ENCODE measurements at regions not wholly inside any gene's neighbourhood (a gene's known extent, or its start where the extent isn't known, plus 50 kb on each side); places are given as distances from the start of the nearest gene placed in this dataset.

GRCh38 chr2:193796847-193797246 is 1602.1 kb upstream of the TMEFF2 start (continued):
- TF ChIP-seq TCF7L2 (IDR thresholded peaks at IDR 0.05; ENCODE audit: borderline replicate concordance, extremely low read depth, insufficient read depth, insufficient read length), result no peak

GRCh38 chr2:193793914-193794313 is 1599.2 kb upstream of the TMEFF2 start:
- intact Hi-C loops (cut with micrococcal nuclease), result no loop called here
- CTCF ChIA-PET, result no interaction called here

GRCh38 chr2:193783681-193784080 is 1588.9 kb upstream of the TMEFF2 start:
- Histone ChIP-seq H3K9me2 (ENCODE audit: insufficient read depth) (no peaks in the 10 kb centered on the region), H3K4me1 (ENCODE audit: control insufficient read depth in 1 of 2, insufficient read depth in 2 of 2, low read length in 2 of 2) (no peaks in the 10 kb centered on the region), H4K20me1 (ENCODE audit: insufficient read depth) (no peaks in the 10 kb centered on the region), H3K9me3 (ENCODE audit: control insufficient read depth in 1 of 2, insufficient read depth in 1 of 2, low read depth in 1 of 2, low read length in 2 of 2) (no peaks in the 10 kb centered on the region; a peak in 1 of 4 replicates), H3K79me2 (ENCODE audit: insufficient read depth, low read length) (no peaks in the 10 kb centered on the region), H3K36me3 (ENCODE audit: control insufficient read depth in 1 of 2, insufficient read depth in 2 of 2, low read length in 2 of 2) (no peaks in the 10 kb centered on the region), H2AFZ (ENCODE audit: low read depth, low read length, poor library complexity, severe bottlenecking) (peak overlapping the region; percentile 2), H3K4me2 (ENCODE audit: low read length) (no peak overlapping the region), H3K27ac (ENCODE audit: low read depth, low read length) (no peak overlapping the region), H3K27me3 (ENCODE audit: insufficient read depth, low read length) (no peaks in the 10 kb centered on the region), H3K9ac (ENCODE audit: low read length) (no peak overlapping the region), H3K4me3 (replicated peaks in 1 of 2; ENCODE audit: low read depth in 1 of 2, low read length in 2 of 2) (no peak overlapping the region)
- TF ChIP-seq SIN3A (IDR thresholded peaks at IDR 0.05; ENCODE audit: low read depth) (no peak), POLR2A (IDR thresholded peaks at IDR 0.05; ENCODE audit: borderline replicate concordance, extremely low read depth, insufficient read depth, insufficient read length) (no peak), CBX3 (IDR thresholded peaks at IDR 0.05; ENCODE audit: low read depth) (no peak), CEBPB (IDR thresholded peaks at IDR 0.05; ENCODE audit: low read depth) (no peak), EZH2 (IDR thresholded peaks at IDR 0.05) (no peak), FOSL1 (IDR thresholded peaks at IDR 0.05; ENCODE audit: low read depth) (no peak), POLR2AphosphoS5 (IDR thresholded peaks at IDR 0.05; ENCODE audit: low read depth, low read length) (no peak), ATF3 (IDR thresholded peaks at IDR 0.05) (no peak)
- intact Hi-C loops (cut with micrococcal nuclease), result no loop called here
- ChIA-PET RAD21 (ENCODE audit: low non-redundant PET in 1 of 2, low total read pairs in 2 of 2, uncharacterized antibody in 2 of 2, unreplicated experiment in 2 of 2) (no interaction called here), POLR2A (no interaction called here), CTCF (no interaction called here)
- no peak for ATAC-seq
- no peak for DNase-seq (ENCODE audit: low read depth, low spot score)
- no TSS peak for BruUV-seq (replicated peaks)

More at GRCh38 chr2:193793914-193794313, 1599.2 kb upstream of the TMEFF2 start:
- H3K9ac ChIP-seq (ENCODE audit: low read length), result no peak overlapping the region
- H3K79me2 ChIP-seq (ENCODE audit: insufficient read depth, low read length), result no peaks in the 10 kb centered on the region
- no peaks in the 10 kb centered on the region for H3K9me2 ChIP-seq (ENCODE audit: insufficient read depth)
- H3K4me2 ChIP-seq (ENCODE audit: low read length), result no peak overlapping the region
- ATAC-seq (no peak), DNase-seq (ENCODE audit: low read depth, low spot score) (no peak)
- no peaks in the 10 kb centered on the region for H3K9me3 ChIP-seq (ENCODE audit: control insufficient read depth in 1 of 2, insufficient read depth in 1 of 2, low read depth in 1 of 2, low read length in 2 of 2)
- no peak overlapping the region for H3K27ac ChIP-seq (ENCODE audit: low read depth, low read length)
- no peak overlapping the region for H2AFZ ChIP-seq (ENCODE audit: low read depth, low read length, poor library complexity, severe bottlenecking)
- H3K27me3 ChIP-seq (ENCODE audit: insufficient read depth, low read length), result no peaks in the 10 kb centered on the region
- TF ChIP-seq POLR2AphosphoS5 (IDR thresholded peaks at IDR 0.05; ENCODE audit: low read depth, low read length), result no peak
- TF ChIP-seq POLR2A (IDR thresholded peaks at IDR 0.05; ENCODE audit: borderline replicate concordance, extremely low read depth, insufficient read depth, insufficient read length), result no peak
- no TSS peak for BruUV-seq (replicated peaks)
- RAD21 ChIA-PET (ENCODE audit: low non-redundant PET in 1 of 2, low total read pairs in 2 of 2, uncharacterized antibody in 2 of 2, unreplicated experiment in 2 of 2), result no interaction called here
- no peak overlapping the region for H3K4me3 ChIP-seq (replicated peaks in 1 of 2; ENCODE audit: low read depth in 1 of 2, low read length in 2 of 2)
- no peaks in the 10 kb centered on the region for H4K20me1 ChIP-seq (ENCODE audit: insufficient read depth)
- H3K4me1 ChIP-seq (ENCODE audit: control insufficient read depth in 1 of 2, insufficient read depth in 2 of 2, low read length in 2 of 2), result no peaks in the 10 kb centered on the region
- POLR2A ChIA-PET, result no interaction called here
- no peaks in the 10 kb centered on the region for H3K36me3 ChIP-seq (ENCODE audit: control insufficient read depth in 1 of 2, insufficient read depth in 2 of 2, low read length in 2 of 2)

Data from HCT116 (cell line).